ENCODE measurements at regions not wholly inside any gene's neighbourhood (a gene's known extent, or its start where the extent isn't known, plus 50 kb on each side); places are given as distances from the start of the nearest gene placed in this dataset.

GRCh38 chr15:93565201-93565600 lies 476.2 kb upstream of the RGMA start:
- Mint-ChIP-seq H3K27ac (no peak overlapping the region), H3K36me3 (ENCODE audit: low read depth) (no peaks in the 10 kb centered on the region), H3K4me3 (no peak overlapping the region), H3K4me1 (ENCODE audit: low read depth) (no peaks in the 10 kb centered on the region), H3K27me3 (ENCODE audit: insufficient read depth) (no peaks in the 10 kb centered on the region), H3K9me3 (peaks cover 32% of the 10 kb centered on the region)
- no peak for DNase-seq
- TF ChIP-seq CTCF (IDR thresholded peaks at IDR 0.05), result no peak

GRCh38 chr15:93563218-93563617 lies 474.2 kb upstream of the RGMA start:
- no peaks in the 10 kb centered on the region for H3K27me3 Mint-ChIP-seq (ENCODE audit: insufficient read depth)
- no peak overlapping the region for H3K4me3 Mint-ChIP-seq
- peaks cover 26% of the 10 kb centered on the region for H3K9me3 Mint-ChIP-seq
- no peak for DNase-seq
- no peak for TF ChIP-seq CTCF (IDR thresholded peaks at IDR 0.05)
- no peaks in the 10 kb centered on the region for H3K4me1 Mint-ChIP-seq (ENCODE audit: low read depth)
- H3K27ac Mint-ChIP-seq, result no peak overlapping the region
- H3K36me3 Mint-ChIP-seq (ENCODE audit: low read depth), result no peaks in the 10 kb centered on the region

- Mint-ChIP-seq H3K27ac (no peak overlapping the region), H3K4me1 (ENCODE audit: low read depth) (no peaks in the 10 kb centered on the region), H3K9me3 (peaks cover 23% of the 10 kb centered on the region), H3K4me3 (no peak overlapping the region), H3K36me3 (ENCODE audit: low read depth) (no peaks in the 10 kb centered on the region), H3K27me3 (ENCODE audit: insufficient read depth) (no peaks in the 10 kb centered on the region)
- DNase-seq, result no peak
- no peak for TF ChIP-seq CTCF (IDR thresholded peaks at IDR 0.05)
Observed at GRCh38 chr15:93562395-93563123, 473.5 kb upstream of the RGMA start.

- H3K27ac Mint-ChIP-seq, result no peak overlapping the region
Observed at GRCh38 chr15:93557696-93558095, 468.7 kb upstream of the RGMA start.

GRCh38 chr15:93553167-93553935 lies 464.3 kb upstream of the RGMA start:
- TF ChIP-seq CTCF (IDR thresholded peaks at IDR 0.05), result no peak
- Mint-ChIP-seq H3K27me3 (ENCODE audit: insufficient read depth) (no peaks in the 10 kb centered on the region), H3K4me1 (ENCODE audit: low read depth) (no peaks in the 10 kb centered on the region), H3K4me3 (no peak overlapping the region), H3K36me3 (ENCODE audit: low read depth) (no peaks in the 10 kb centered on the region; the same call in 1 of the 2 replicates), H3K9me3 (peaks cover 42% of the 10 kb centered on the region), H3K27ac (no peak overlapping the region)
- DNase-seq, result no peak

More at GRCh38 chr15:93557696-93558095, 468.7 kb upstream of the RGMA start:
- TF ChIP-seq CTCF (IDR thresholded peaks at IDR 0.05), result no peak
- no peak for DNase-seq
- H3K36me3 Mint-ChIP-seq (ENCODE audit: low read depth), result no peaks in the 10 kb centered on the region
- H3K9me3 Mint-ChIP-seq, result peaks cover 24% of the 10 kb centered on the region
- H3K4me1 Mint-ChIP-seq (ENCODE audit: low read depth), result no peaks in the 10 kb centered on the region
- H3K27me3 Mint-ChIP-seq (ENCODE audit: insufficient read depth), result no peaks in the 10 kb centered on the region
- H3K4me3 Mint-ChIP-seq, result no peak overlapping the region
